CD4-positive, alpha-beta memory T cell (primary cell): ENCODE measurements at regions not wholly inside any gene's neighbourhood (a gene's known extent, or its start where the extent isn't known, plus 50 kb on each side); places are given as distances from the start of the nearest gene placed in this dataset.

Source experiments
- CTCF ChIA-PET: fragments of 350-600 bp; sonication (Branson Sonifier 250); formaldehyde crosslinking; loops from one replicate; lab custom pipeline; 2021; ENCODE audit warnings: inconsistent platforms; ENCODE audit not compliant: partially characterized antibody; lab: Charles Lee
- POLR2A ChIA-PET: fragments of 350-600 bp; sonication (Branson Sonifier 250); formaldehyde crosslinking; loops from one replicate; lab custom pipeline; 2021; ENCODE audit not compliant: partially characterized antibody; lab: Charles Lee
- DNase-seq, 5 donors: peaks; one replicate each; pipeline versions ENCODE4 v3.0.0 to v3.0.0-alpha.2; 2020 to 2022; ENCODE audit warnings: mixed read lengths in 1 of 5
- H3K27ac ChIP-seq: one replicate; pipeline ENCODE4 v1.7.0; 2013; ENCODE audit warnings: low read depth, low read length
- H3K27me3 ChIP-seq: 2 replicates; pipeline ENCODE4 v1.7.0; 2013; ENCODE audit warnings: mild to moderate bottlenecking, low read length, moderate library complexity; ENCODE audit not compliant: insufficient read depth
- H3K36me3 ChIP-seq: 2 replicates; pipeline ENCODE4 v1.7.0; 2013; ENCODE audit warnings: mild to moderate bottlenecking, low read length, moderate library complexity; ENCODE audit not compliant: insufficient read depth
- H3K4me1 ChIP-seq: 2 replicates; pipeline ENCODE4 v1.7.0; 2013; ENCODE audit warnings: mild to moderate bottlenecking, low read length, moderate library complexity; ENCODE audit not compliant: insufficient read depth
- H3K4me3 ChIP-seq, 2 donors: one replicate each; pipeline ENCODE4 v1.7.0; 2013; ENCODE audit warnings: low read length in 2 of 2, mild to moderate bottlenecking in 1 of 2
- H3K9me3 ChIP-seq, 2 donors: one replicate each; pipeline ENCODE4 v1.7.0; 2013; ENCODE audit warnings: low read length in 2 of 2, control low read depth in 1 of 2; ENCODE audit not compliant: control insufficient read depth in 1 of 2
- H3K27ac Mint-ChIP-seq, 7 donors: one replicate each; pipeline ENCODE4 v1.8.0; 2020 to 2021; ENCODE audit warnings: mixed read lengths in 7 of 7, mild to moderate bottlenecking in 6 of 7, inconsistent platforms in 3 of 7, moderate library complexity in 3 of 7
- H3K27me3 Mint-ChIP-seq, 2 donors: one replicate each; pipeline ENCODE4 v1.8.0; 2020 to 2021; ENCODE audit warnings: mixed read lengths in 2 of 2
- H3K36me3 Mint-ChIP-seq, 2 donors: one replicate each; pipeline ENCODE4 v1.8.0; 2020 to 2021; ENCODE audit warnings: mixed read lengths in 2 of 2, inconsistent platforms in 1 of 2, mild to moderate bottlenecking in 1 of 2
- H3K4me1 Mint-ChIP-seq, 4 donors: one replicate each; pipeline ENCODE4 v1.8.0; 2020 to 2021; ENCODE audit warnings: mixed read lengths in 4 of 4, mild to moderate bottlenecking in 1 of 4
- H3K4me3 Mint-ChIP-seq, 8 donors: one replicate each; pipeline ENCODE4 v1.8.0; 2020 to 2021; ENCODE audit warnings: mixed read lengths in 8 of 8, mild to moderate bottlenecking in 7 of 8, moderate library complexity in 6 of 8, inconsistent platforms in 3 of 8
- H3K9me3 Mint-ChIP-seq, 8 donors: one replicate each; pipeline ENCODE4 v1.8.0; 2020 to 2021; ENCODE audit warnings: mixed read lengths in 8 of 8, mild to moderate bottlenecking in 5 of 8, inconsistent platforms in 3 of 8, moderate library complexity in 1 of 8
- intact Hi-C: fragments of 100-400 bp; cut with micrococcal nuclease; formaldehyde crosslinking; loops from one replicate; pipeline ENCODE4 v1.15.1; 2023

GRCh38 chr4:141899103-141899502 is 262.7 kb downstream of the IL15 start:
- Mint-ChIP-seq H3K9me3 (peaks cover 0 to 2% (median 0%) of the 10 kb centered on the region in 8 donors), H3K36me3 (no peaks in the 10 kb centered on the region), H3K4me1 (peaks cover 0 to 4% (median 0%) of the 10 kb centered on the region in 4 donors), H3K4me3 (no peak overlapping the region), H3K27ac (no peak overlapping the region), H3K27me3 (peaks cover under 1 to 5% of the 10 kb centered on the region in 2 donors)
- no peaks in the 10 kb centered on the region for H3K4me1 ChIP-seq
- H3K27ac ChIP-seq: no peak overlapping the region
- no peak overlapping the region for H3K4me3 ChIP-seq
- intact Hi-C loops: no loop called here
- ChIA-PET CTCF (no interaction called here), POLR2A (no interaction called here)
- no peaks in the 10 kb centered on the region for H3K27me3 ChIP-seq
- no peak for DNase-seq
- H3K9me3 ChIP-seq: no peaks in the 10 kb centered on the region
- H3K36me3 ChIP-seq: no peaks in the 10 kb centered on the region

GRCh38 chr4:141899541-141899940 is 263.2 kb downstream of the IL15 start:
- Histone ChIP-seq H3K27me3 (no peaks in the 10 kb centered on the region), H3K4me1 (no peaks in the 10 kb centered on the region), H3K27ac (no peak overlapping the region), H3K9me3 (no peaks in the 10 kb centered on the region), H3K36me3 (no peaks in the 10 kb centered on the region), H3K4me3 (no peak overlapping the region)
- ChIA-PET CTCF (no interaction called here), POLR2A (no interaction called here)
- H3K36me3 Mint-ChIP-seq: no peaks in the 10 kb centered on the region
- H3K4me1 Mint-ChIP-seq: peaks cover 0 to 4% (median 0%) of the 10 kb centered on the region in 4 donors
- no peak for DNase-seq
- H3K27me3 Mint-ChIP-seq: peaks cover 2 to 6% of the 10 kb centered on the region in 2 donors
- intact Hi-C loops: no loop called here
- H3K9me3 Mint-ChIP-seq: peaks cover 0 to 2% (median 0%) of the 10 kb centered on the region in 8 donors
- no peak overlapping the region for H3K4me3 Mint-ChIP-seq
- H3K27ac Mint-ChIP-seq: no peak overlapping the region

- H3K9me3 Mint-ChIP-seq: peaks cover 0 to 2% (median 0%) of the 10 kb centered on the region in 8 donors
- H3K4me1 Mint-ChIP-seq: peaks cover 0 to 4% (median 0%) of the 10 kb centered on the region in 4 donors
- ChIA-PET POLR2A (no interaction called here), CTCF (no interaction called here)
- no peak for DNase-seq
- Histone ChIP-seq H3K27ac (no peak overlapping the region), H3K27me3 (no peaks in the 10 kb centered on the region), H3K9me3 (no peaks in the 10 kb centered on the region), H3K36me3 (no peaks in the 10 kb centered on the region), H3K4me3 (no peak overlapping the region), H3K4me1 (no peaks in the 10 kb centered on the region)
- no peaks in the 10 kb centered on the region for H3K36me3 Mint-ChIP-seq
- H3K27me3 Mint-ChIP-seq: peaks cover 2 to 9% of the 10 kb centered on the region in 2 donors
- H3K4me3 Mint-ChIP-seq: no peak overlapping the region
- no peak overlapping the region for H3K27ac Mint-ChIP-seq
- intact Hi-C loops: no loop called here
These were observed 264.5 kb downstream of the IL15 start for GRCh38 chr4:141900856-141901255.

- CTCF ChIA-PET: no interaction called here
- H3K27ac Mint-ChIP-seq: no peak overlapping the region
- Histone ChIP-seq H3K4me3 (no peak overlapping the region), H3K9me3 (no peaks in the 10 kb centered on the region), H3K4me1 (no peaks in the 10 kb centered on the region), H3K27me3 (no peaks in the 10 kb centered on the region), H3K27ac (no peak overlapping the region), H3K36me3 (no peaks in the 10 kb centered on the region)
- DNase-seq: no peak
- H3K4me3 Mint-ChIP-seq: no peak overlapping the region
- no peaks in the 10 kb centered on the region for H3K4me1 Mint-ChIP-seq
- no peaks in the 10 kb centered on the region for H3K36me3 Mint-ChIP-seq
- intact Hi-C loops: no loop called here
- peaks cover 0 to 2% (median 0%) of the 10 kb centered on the region in 8 donors for H3K9me3 Mint-ChIP-seq
- POLR2A ChIA-PET: no interaction called here
- peaks cover 2 to 5% of the 10 kb centered on the region in 2 donors for H3K27me3 Mint-ChIP-seq
These were observed 269.4 kb downstream of the IL15 start for GRCh38 chr4:141905751-141906150.

DNA sequence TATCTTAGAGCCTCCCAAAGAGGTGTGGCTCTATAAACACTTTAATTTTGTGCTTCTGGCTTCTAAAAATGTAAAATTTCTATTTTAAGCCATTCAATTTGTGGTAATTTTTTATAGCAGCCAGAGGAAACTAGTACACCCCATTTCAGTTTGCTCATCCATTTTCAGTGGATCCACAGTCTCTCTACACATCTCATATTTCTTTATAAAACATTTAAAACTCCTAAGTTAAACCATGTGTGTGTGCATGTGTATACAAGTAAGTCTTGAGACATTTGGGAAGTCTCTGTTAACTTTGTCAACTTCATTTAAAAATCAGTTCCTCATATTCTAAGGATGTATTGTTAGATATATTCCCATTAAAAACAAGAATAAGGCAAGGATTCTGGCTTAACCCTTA is 273.2 kb downstream of the IL15 start:
- no peaks in the 10 kb centered on the region for H3K9me3 Mint-ChIP-seq
- intact Hi-C loops: no loop called here
- H3K27ac ChIP-seq: no peak overlapping the region
- no peaks in the 10 kb centered on the region for H3K9me3 ChIP-seq
- no peaks in the 10 kb centered on the region for H3K4me1 ChIP-seq
- POLR2A ChIA-PET: no interaction called here
- peaks cover 2 to 13% of the 10 kb centered on the region in 2 donors for H3K27me3 Mint-ChIP-seq
- H3K4me3 ChIP-seq: no peak overlapping the region
- H3K27me3 ChIP-seq: no peaks in the 10 kb centered on the region
- no peaks in the 10 kb centered on the region for H3K36me3 Mint-ChIP-seq
- no peaks in the 10 kb centered on the region for H3K36me3 ChIP-seq
- no peaks in the 10 kb centered on the region for H3K4me1 Mint-ChIP-seq
- CTCF ChIA-PET: no interaction called here
- no peak for DNase-seq
- H3K27ac Mint-ChIP-seq: no peak overlapping the region
- H3K4me3 Mint-ChIP-seq: no peak overlapping the region

- POLR2A ChIA-PET: no interaction called here
- no peaks in the 10 kb centered on the region for H3K36me3 Mint-ChIP-seq
These were observed 276.4 kb downstream of the IL15 start for GRCh38 chr4:141912831-141913230.

GRCh38 chr4:141913928-141914327 is 277.5 kb downstream of the IL15 start:
- POLR2A ChIA-PET: no interaction called here
- H3K4me3 Mint-ChIP-seq: no peak overlapping the region
- no peaks in the 10 kb centered on the region for H3K4me1 ChIP-seq
- no peak overlapping the region for H3K27ac Mint-ChIP-seq
- no peaks in the 10 kb centered on the region for H3K36me3 Mint-ChIP-seq
- H3K4me3 ChIP-seq: no peak overlapping the region
- intact Hi-C loops: no loop called here
- H3K4me1 Mint-ChIP-seq: no peaks in the 10 kb centered on the region
- no peaks in the 10 kb centered on the region for H3K27me3 ChIP-seq
- no peaks in the 10 kb centered on the region for H3K36me3 ChIP-seq
- peaks cover 6 to 12% of the 10 kb centered on the region in 2 donors for H3K27me3 Mint-ChIP-seq
- CTCF ChIA-PET: no interaction called here
- no peak overlapping the region for H3K27ac ChIP-seq
- no peak for DNase-seq
- no peaks in the 10 kb centered on the region for H3K9me3 ChIP-seq
- H3K9me3 Mint-ChIP-seq: no peaks in the 10 kb centered on the region

More at GRCh38 chr4:141912831-141913230, 276.4 kb downstream of the IL15 start:
- CTCF ChIA-PET: no interaction called here
- no peaks in the 10 kb centered on the region for H3K36me3 ChIP-seq
- Mint-ChIP-seq H3K9me3 (no peaks in the 10 kb centered on the region), H3K27ac (no peak overlapping the region), H3K27me3 (peaks cover 4 to 12% of the 10 kb centered on the region in 2 donors), H3K4me1 (no peaks in the 10 kb centered on the region), H3K4me3 (no peak overlapping the region)
- no peak overlapping the region for H3K4me3 ChIP-seq
- H3K27me3 ChIP-seq: no peaks in the 10 kb centered on the region
- no peaks in the 10 kb centered on the region for H3K4me1 ChIP-seq
- DNase-seq: no peak
- intact Hi-C loops: no loop called here
- H3K27ac ChIP-seq: no peak overlapping the region
- H3K9me3 ChIP-seq: no peaks in the 10 kb centered on the region

GRCh38 chr4:141914746-141915145 is 278.4 kb downstream of the IL15 start:
- CTCF ChIA-PET: no interaction called here
- H3K9me3 Mint-ChIP-seq: no peaks in the 10 kb centered on the region
- Histone ChIP-seq H3K27me3 (no peaks in the 10 kb centered on the region), H3K9me3 (no peaks in the 10 kb centered on the region), H3K27ac (no peak overlapping the region), H3K4me3 (no peak overlapping the region), H3K36me3 (no peaks in the 10 kb centered on the region), H3K4me1 (no peaks in the 10 kb centered on the region)
- POLR2A ChIA-PET: no interaction called here
- intact Hi-C loops: no loop called here
- H3K27me3 Mint-ChIP-seq: peaks cover 6 to 12% of the 10 kb centered on the region in 2 donors
- H3K27ac Mint-ChIP-seq: no peak overlapping the region
- H3K4me3 Mint-ChIP-seq: no peak overlapping the region
- no peaks in the 10 kb centered on the region for H3K4me1 Mint-ChIP-seq
- DNase-seq: no peak
- no peaks in the 10 kb centered on the region for H3K36me3 Mint-ChIP-seq
